Uterus (tissue), 3 donors: ENCODE measurements at regions not wholly inside any gene's neighbourhood (a gene's known extent, or its start where the extent isn't known, plus 50 kb on each side); places are given as distances from the start of the nearest gene placed in this dataset.
"Not testable (repeated sequence)": the region's sequence is repeated elsewhere in the genome, so short reads cannot be mapped to it uniquely, and the experiment has no call there.

Experiments used
- DNase-seq, 2 donors: peaks; one replicate each; pipeline ENCODE4 v3.0.0-alpha.2; 2019 to 2020
- H3K27ac ChIP-seq, 2 donors: fragments of 200-600 bp; sonication (generic); 1 replicate in 1 of 2; 2 replicates in 1 of 2; pipeline ENCODE4 v1.5.1; 2016 to 2018
- H3K27me3 ChIP-seq, 2 donors: fragments of 200-600 bp; sonication (generic); one replicate each; pipeline ENCODE4 v1.5.1; 2018 to 2019; ENCODE audit warnings: control low read depth in 1 of 2
- H3K36me3 ChIP-seq, 2 donors: fragments of 200-600 bp; sonication (generic); one replicate each; pipeline ENCODE4 v1.5.1; 2019; ENCODE audit warnings: control low read depth in 1 of 2
- H3K4me1 ChIP-seq, 2 donors: fragments of 200-600 bp; sonication (generic); one replicate each; pipeline ENCODE4 v1.5.1; 2018 to 2019; ENCODE audit warnings: control low read depth in 1 of 2
- H3K4me3 ChIP-seq, 2 donors: fragments of 200-600 bp; sonication (generic); 1 replicate in 1 of 2; 2 replicates in 1 of 2; pipeline ENCODE4 v1.5.1; 2018 to 2019; ENCODE audit warnings: mild to moderate bottlenecking in 1 of 2
- H3K9me3 ChIP-seq, 2 donors: fragments of 200-600 bp; sonication (generic); one replicate each; pipeline ENCODE4 v1.5.1; 2019; ENCODE audit warnings: control low read depth in 1 of 2
- CTCF ChIP-seq, 4 experiments: fragments of 200-600 bp in 2 of 4; fragments of 450-650 bp in 2 of 4; sonication (generic) in 2 of 4; IDR thresholded peaks; one replicate each; pipeline ENCODE4 v1.5.1; 2016 to 2019; ENCODE audit warnings: antibody characterized with exemption in 4 of 4, mild to moderate bottlenecking in 2 of 4, moderate library complexity in 1 of 4
- POLR2A ChIP-seq, 2 donors: fragments of 450-650 bp; IDR thresholded peaks; one replicate each; pipeline ENCODE4 v1.6.1; 2016; ENCODE audit warnings: antibody characterized with exemption in 2 of 2, mild to moderate bottlenecking in 1 of 2, moderate library complexity in 1 of 2
- intact Hi-C: fragments of 100-400 bp; cut with DNase I; formaldehyde crosslinking; loops from one replicate; pipeline ENCODE4 v1.15.1; 2023; ENCODE audit warnings: low total_unique reads
- donor health status: DM: yes; HTN: yes; CAD: no.

- Histone ChIP-seq H3K4me3 (no peak overlapping the region), H3K9me3 (no peaks in the 10 kb centered on the region), H3K36me3 (no peaks in the 10 kb centered on the region), H3K27ac (no peak overlapping the region), H3K4me1 (no peaks in the 10 kb centered on the region), H3K27me3 (peaks cover 0 to 5% of the 10 kb centered on the region in 2 donors)
- no peak for DNase-seq
- intact Hi-C loops: no loop called here
- TF ChIP-seq CTCF (IDR thresholded peaks at IDR 0.05) (no peak), POLR2A (IDR thresholded peaks at IDR 0.05) (no peak)
These were observed 142.2 kb upstream of the C11orf58 start for GRCh38 chr11:16596231-16596630.

DNA sequence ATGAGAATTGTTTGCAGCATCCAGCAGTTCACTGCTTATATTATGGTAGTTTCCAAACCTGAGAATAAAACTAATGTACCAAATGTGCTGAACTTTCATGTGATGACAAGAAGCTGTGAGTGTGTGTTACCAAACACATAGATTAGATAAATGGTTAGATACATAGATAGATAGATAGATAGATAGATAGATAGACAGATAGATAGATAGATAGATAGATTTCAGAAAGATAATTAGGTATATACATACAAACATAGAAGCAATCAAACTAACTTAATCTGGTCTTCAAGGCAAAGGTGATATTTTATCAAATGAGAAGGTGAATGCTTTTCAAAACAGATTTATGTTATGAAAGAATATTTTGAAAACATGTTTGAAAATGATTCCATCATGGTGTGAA, 147.3 kb upstream of the C11orf58 start:
- intact Hi-C loops: no loop called here
- Histone ChIP-seq H3K36me3 (no peaks in the 10 kb centered on the region), H3K27ac (no peak overlapping the region), H3K27me3 (no peaks in the 10 kb centered on the region), H3K4me1 (no peaks in the 10 kb centered on the region), H3K4me3 (no peak overlapping the region), H3K9me3 (no peaks in the 10 kb centered on the region)
- no peak for DNase-seq
- TF ChIP-seq CTCF (IDR thresholded peaks at IDR 0.05): no peak
- TF ChIP-seq POLR2A (IDR thresholded peaks at IDR 0.05): no peak

GRCh38 chr11:16587670-16588069, 150.8 kb upstream of the C11orf58 start:
- intact Hi-C loops: no loop called here
- no peak for DNase-seq
- TF ChIP-seq CTCF (IDR thresholded peaks at IDR 0.05) (no peak), POLR2A (IDR thresholded peaks at IDR 0.05) (no peak)
- no peaks in the 10 kb centered on the region for H3K27me3 ChIP-seq
- H3K4me3 ChIP-seq: no peak overlapping the region
- H3K9me3 ChIP-seq: no peaks in the 10 kb centered on the region
- H3K27ac ChIP-seq: no peak overlapping the region
- no peaks in the 10 kb centered on the region for H3K4me1 ChIP-seq
- H3K36me3 ChIP-seq: no peaks in the 10 kb centered on the region

DNA sequence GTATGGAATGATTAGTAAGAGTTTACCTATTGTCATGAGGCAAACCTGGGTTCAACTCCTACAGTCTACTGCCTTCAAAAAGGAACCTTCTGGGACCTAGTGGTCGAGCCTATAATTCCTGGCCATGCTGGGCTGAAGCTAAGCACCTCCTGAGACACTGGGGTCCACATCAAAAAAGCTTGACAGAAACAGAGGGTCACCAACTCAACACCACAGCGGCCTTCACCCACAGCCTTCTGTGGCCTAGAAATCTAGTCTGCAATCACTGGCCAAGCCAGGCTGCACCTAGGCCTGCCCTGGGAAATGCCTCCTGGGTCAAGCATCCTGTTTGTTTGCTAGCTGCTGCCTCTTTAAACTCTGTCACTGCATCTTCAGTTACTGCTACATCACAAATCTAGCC, 153.9 kb upstream of the C11orf58 start:
- Histone ChIP-seq H3K9me3 (no peaks in the 10 kb centered on the region), H3K4me3 (no peak overlapping the region), H3K4me1 (no peaks in the 10 kb centered on the region), H3K27me3 (no peaks in the 10 kb centered on the region), H3K27ac (no peak overlapping the region), H3K36me3 (no peaks in the 10 kb centered on the region)
- no peak for DNase-seq
- intact Hi-C loops: no loop called here
- TF ChIP-seq CTCF (IDR thresholded peaks at IDR 0.05) (no peak), POLR2A (IDR thresholded peaks at IDR 0.05) (no peak)

GRCh38 chr11:16581078-16581477, 157.4 kb upstream of the C11orf58 start:
- H3K4me3 ChIP-seq, H3K27ac ChIP-seq, intact Hi-C loops, H3K27me3 ChIP-seq, H3K36me3 ChIP-seq, H3K9me3 ChIP-seq, H3K4me1 ChIP-seq, DNase-seq: not testable (repeated sequence)

DNA sequence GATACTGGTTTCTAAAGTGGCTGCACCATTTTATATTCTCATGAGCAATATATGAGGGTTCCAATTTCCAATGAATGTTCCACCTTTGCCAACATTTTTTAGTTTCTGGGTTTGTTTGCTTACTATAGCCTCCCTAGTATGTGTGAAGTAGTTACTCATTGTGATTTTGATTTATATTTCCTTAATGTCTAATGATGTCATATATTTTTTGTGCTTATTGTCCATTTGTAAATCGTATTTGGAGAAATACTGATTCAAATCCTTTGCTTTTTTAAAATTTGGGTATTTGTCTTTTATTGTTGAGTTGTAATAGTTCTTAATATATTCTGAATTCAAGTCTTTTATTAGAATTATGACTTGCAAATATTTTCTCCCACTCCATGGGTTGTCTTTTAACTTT, 161.0 kb upstream of the C11orf58 start:
- TF ChIP-seq POLR2A (IDR thresholded peaks at IDR 0.05): no peak
- no peak for TF ChIP-seq CTCF (IDR thresholded peaks at IDR 0.05)
- H3K9me3 ChIP-seq: no peaks in the 10 kb centered on the region
- H3K27me3 ChIP-seq: no peaks in the 10 kb centered on the region
- no peak for DNase-seq
- no peaks in the 10 kb centered on the region for H3K4me1 ChIP-seq
- no peak overlapping the region for H3K4me3 ChIP-seq
- no peak overlapping the region for H3K27ac ChIP-seq
- no peaks in the 10 kb centered on the region for H3K36me3 ChIP-seq
- intact Hi-C loops: no loop called here

- H3K27me3 ChIP-seq, H3K4me1 ChIP-seq, H3K4me3 ChIP-seq, DNase-seq, intact Hi-C loops, H3K9me3 ChIP-seq, H3K36me3 ChIP-seq, H3K27ac ChIP-seq: not testable (repeated sequence)
These were observed 163.6 kb upstream of the C11orf58 start for GRCh38 chr11:16574889-16575288.
